ENCODE measurements at regions not wholly inside any gene's neighbourhood (a gene's known extent, or its start where the extent isn't known, plus 50 kb on each side); places are given as distances from the start of the nearest gene placed in this dataset.

DNA sequence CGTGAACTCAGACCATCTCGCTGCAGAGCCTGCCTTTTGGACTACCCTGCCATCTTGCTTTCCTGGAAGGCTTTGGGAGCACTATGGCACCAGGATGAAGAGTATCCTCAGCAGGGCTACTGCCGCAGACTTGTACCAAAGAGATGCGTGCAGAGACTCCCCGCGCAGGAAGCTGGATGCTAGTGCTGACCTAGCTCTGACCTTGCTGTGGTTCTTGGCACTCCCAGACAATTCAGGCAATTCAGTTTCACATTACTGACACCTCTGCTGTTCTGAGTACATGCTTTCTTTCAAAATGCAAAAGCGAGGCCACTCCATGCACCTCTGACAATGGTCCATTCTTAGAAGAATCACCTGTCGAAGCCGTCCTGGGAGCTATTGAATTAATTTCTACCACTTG lies 251.5 kb upstream of the MEX3C start:
- Histone ChIP-seq H2BK20ac (ENCODE audit: low read length) (no peak overlapping the region), H4K8ac (ENCODE audit: extremely low read depth, insufficient read depth, low read length) (no peak overlapping the region), H3K56ac (replicated peaks; ENCODE audit: insufficient read length, low read depth, low read length) (no peak overlapping the region), H3K4me1 (replicated peaks in 1 of 4; ENCODE audit: control insufficient read depth in 3 of 4, insufficient read depth in 4 of 4, low read length in 3 of 4) (peaks cover 0 to 7% (median 4%) of the 10 kb centered on the region in 4 experiments; a peak in 4 of 7 replicates), H3K27me3 (replicated peaks in 1 of 4; ENCODE audit: control insufficient read depth in 3 of 4, extremely low read depth in 1 of 4, insufficient read depth in 3 of 4, low read length in 3 of 4) (no peaks in the 10 kb centered on the region; a peak in 1 of 7 replicates), H2BK12ac (ENCODE audit: low read depth, low read length) (no peak overlapping the region), H3K9me3 (ENCODE audit: insufficient read depth in 2 of 2, low read depth in 1 of 2, low read length in 1 of 2) (no peaks in the 10 kb centered on the region), H2BK120ac (replicated peaks; ENCODE audit: low read depth, low read length) (no peak overlapping the region), H3K9ac (replicated peaks in 1 of 4; ENCODE audit: extremely low read depth in 1 of 4, low read depth in 3 of 4, low read length in 3 of 4) (no peak overlapping the region), H2BK15ac (ENCODE audit: low read length) (no peak overlapping the region), H3K14ac (ENCODE audit: insufficient read length) (no peak overlapping the region), H3K4me3 (ENCODE audit: extremely low read depth in 1 of 4, insufficient read depth in 2 of 4, low read depth in 3 of 4, low read length in 4 of 4) (no peak overlapping the region), H3K23me2 (ENCODE audit: low read depth, low read length) (no peaks in the 10 kb centered on the region), H3K18ac (ENCODE audit: extremely low read depth, low read length) (no peak overlapping the region), H2BK5ac (ENCODE audit: low read depth, low read length) (no peak overlapping the region), H3K79me1 (ENCODE audit: low read depth, low read length) (no peaks in the 10 kb centered on the region), H2AK5ac (ENCODE audit: low read depth, low read length) (no peak overlapping the region), H4K5ac (ENCODE audit: insufficient read length, low read depth, low read length) (no peak overlapping the region), H4K91ac (replicated peaks; ENCODE audit: insufficient read length, low read length) (no peak overlapping the region), H3K4ac (replicated peaks; ENCODE audit: insufficient read length, low read depth, low read length) (no peak overlapping the region), H3K4me2 (ENCODE audit: insufficient read depth in 1 of 2, low read depth in 2 of 2, low read length in 2 of 2) (no peak overlapping the region), H3K27ac (ENCODE audit: low read depth, low read length) (no peak overlapping the region), H3K79me2 (ENCODE audit: control insufficient read depth in 1 of 2, insufficient read depth in 2 of 2, low read length in 2 of 2) (no peaks in the 10 kb centered on the region), H2AFZ (ENCODE audit: low read length) (0 out of 2 replicates have a peak overlapping the region, but pooled peaks have one; percentile 21), H4K20me1 (replicated peaks in 1 of 2; ENCODE audit: control insufficient read depth in 1 of 2, insufficient read depth in 2 of 2, low read length in 2 of 2) (no peaks in the 10 kb centered on the region), H3K23ac (ENCODE audit: insufficient read length) (no peak overlapping the region), H3K36me3 (ENCODE audit: control insufficient read depth in 2 of 4, insufficient read depth in 4 of 4, low read length in 3 of 4) (no peaks in the 10 kb centered on the region)
- TF ChIP-seq, protein P1, sequence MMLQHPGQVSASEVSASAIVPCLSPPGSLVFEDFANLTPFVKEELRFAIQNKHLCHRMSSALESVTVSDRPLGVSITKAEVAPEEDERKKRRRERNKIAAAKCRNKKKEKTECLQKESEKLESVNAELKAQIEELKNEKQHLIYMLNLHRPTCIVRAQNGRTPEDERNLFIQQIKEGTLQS (IDR thresholded peaks at IDR 0.05; ENCODE audit: insufficient read depth, low read depth, low read length): no peak
- TF ChIP-seq CBX8 (IDR thresholded peaks at IDR 0.05; ENCODE audit: borderline replicate concordance, low read depth, low read length): no peak
- 94% methylated on average over 9 of the region's 9 CpGs; no CpG with 5 or more reads in 1 of the 2 experiments for WGBS, 2 experiments (ENCODE audit: extremely low coverage in 1 of 2, insufficient coverage in 1 of 2, insufficient read length in 1 of 2, insufficient replicate concordance in 2 of 2, low coverage in 1 of 2, low lambda C conversion rate in 2 of 2, missing lambda C conversion rate in 1 of 2)
- CTCF ChIA-PET (ENCODE audit: partially characterized antibody): no interaction called here
- no peak for DNase-seq (ENCODE audit: low read depth in 1 of 2, low spot score in 2 of 2)
- POLR2A ChIA-PET (ENCODE audit: partially characterized antibody): no interaction called here
- FAIRE-seq: no peak
